ENCODE measurements at regions not wholly inside any gene's neighbourhood (a gene's known extent, or its start where the extent isn't known, plus 50 kb on each side); places are given as distances from the start of the nearest gene placed in this dataset.

DNA sequence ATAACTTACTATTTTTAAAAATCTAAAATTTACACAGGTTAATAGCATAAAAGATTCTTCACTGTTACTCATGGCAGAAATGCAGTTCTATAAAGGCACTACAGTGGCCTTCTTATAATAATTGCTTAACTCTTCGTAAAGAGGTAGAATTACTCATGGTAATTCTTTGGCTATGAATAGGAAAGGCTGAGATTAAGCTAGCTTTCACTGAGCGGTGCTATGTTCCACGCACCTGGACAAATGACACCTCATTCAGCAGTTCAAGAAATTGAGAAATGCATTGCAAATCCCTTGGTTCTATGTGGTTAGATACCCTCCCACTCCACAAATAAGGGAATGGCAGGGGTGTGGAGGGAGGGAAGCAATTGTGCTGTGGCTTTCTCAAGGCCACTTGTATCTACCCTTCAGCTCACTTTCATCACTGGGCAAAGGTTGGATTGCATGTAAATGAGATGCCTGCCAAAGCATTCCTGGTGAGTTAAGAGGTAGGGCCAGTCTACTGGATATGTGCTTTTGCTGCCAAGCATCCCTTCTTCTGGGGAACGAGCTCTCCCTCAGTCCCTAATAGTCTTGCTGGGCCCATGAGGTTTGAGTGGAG, 210.9 kb downstream of the TEX36 start:
- no peak overlapping the region for H3K4me3 ChIP-seq (replicated peaks in 1 of 2; ENCODE audit: low read depth in 2 of 2, low read length in 2 of 2)
- DNase-seq (ENCODE audit: low read depth in 2 of 2) = no peak
- no peak for TF ChIP-seq CTCF (IDR thresholded peaks at IDR 0.05; ENCODE audit: low read depth, low read length)

DNA sequence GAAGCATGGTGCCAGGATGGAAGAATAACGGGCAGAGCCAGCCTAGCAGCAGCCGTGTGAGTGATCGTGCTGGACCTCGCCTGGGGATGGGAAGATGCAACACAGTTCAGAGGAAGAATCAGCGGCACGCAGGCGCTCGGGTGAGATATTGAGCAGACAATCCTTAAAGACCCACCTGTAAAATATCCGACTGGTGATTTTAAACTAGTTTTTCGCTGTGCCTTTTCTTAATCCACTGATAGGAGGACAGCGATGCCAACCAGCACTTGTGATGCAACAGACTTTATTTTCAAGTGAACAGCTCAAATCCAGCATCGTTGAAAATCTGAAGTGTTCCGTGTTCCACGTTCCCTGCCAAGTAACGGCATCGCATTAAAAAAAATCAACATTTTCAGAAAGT, 214.7 kb downstream of the TEX36 start:
- no peak for TF ChIP-seq CTCF (IDR thresholded peaks at IDR 0.05; ENCODE audit: low read depth, low read length)
- no peak overlapping the region for H3K4me3 ChIP-seq (replicated peaks in 1 of 2; ENCODE audit: low read depth in 2 of 2, low read length in 2 of 2)
- DNase-seq (ENCODE audit: low read depth in 2 of 2) = no peak

GRCh38 chr10:125466685-125467084, 216.3 kb downstream of the TEX36 start:
- DNase-seq (ENCODE audit: low read depth in 2 of 2) = no peak
- TF ChIP-seq CTCF (IDR thresholded peaks at IDR 0.05; ENCODE audit: low read depth, low read length) = no peak
- H3K4me3 ChIP-seq (replicated peaks in 1 of 2; ENCODE audit: low read depth in 2 of 2, low read length in 2 of 2) = no peak overlapping the region

DNA sequence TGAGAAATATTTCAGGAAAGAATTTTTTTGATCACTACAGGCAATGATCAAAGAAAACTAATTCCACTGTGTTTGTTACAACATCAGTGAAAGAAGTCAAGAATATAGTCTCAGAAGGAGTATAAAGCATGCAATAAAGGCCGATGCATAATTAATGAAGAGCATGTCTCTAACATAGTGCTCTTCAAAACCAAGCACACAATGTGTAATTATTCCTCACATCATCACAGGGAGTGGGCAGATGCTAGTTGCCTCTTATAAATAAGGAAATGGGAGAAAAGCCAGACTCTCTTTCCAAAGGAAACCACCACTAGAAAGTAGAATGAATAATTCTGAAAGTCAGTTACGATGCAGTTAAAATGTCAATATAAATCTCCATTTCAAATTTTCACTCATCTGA, 220.1 kb downstream of the TEX36 start:
- no peak overlapping the region for H3K4me3 ChIP-seq (replicated peaks in 1 of 2; ENCODE audit: low read depth in 2 of 2, low read length in 2 of 2)
- no peak for TF ChIP-seq CTCF (IDR thresholded peaks at IDR 0.05; ENCODE audit: low read depth, low read length)
- DNase-seq (ENCODE audit: low read depth in 2 of 2) = no peak

DNA sequence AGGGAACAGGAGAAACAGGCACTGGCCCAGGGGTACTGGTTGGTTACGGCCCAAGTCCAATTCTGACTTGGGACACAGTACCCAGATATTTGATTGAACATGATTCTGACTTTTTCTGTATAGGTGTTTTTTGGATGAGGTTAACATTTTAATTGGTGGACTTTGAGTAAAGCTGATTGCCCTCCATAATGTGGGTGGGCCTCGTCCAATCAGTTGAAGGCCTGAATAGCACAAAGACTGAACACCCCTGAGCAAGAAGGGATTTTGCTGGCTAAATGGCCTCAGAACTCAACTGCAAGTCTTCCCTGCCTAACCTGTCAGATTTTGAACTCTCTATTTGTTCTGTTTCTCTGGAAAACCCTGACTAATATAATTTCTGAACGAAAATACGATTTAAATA, 222.6 kb downstream of the TEX36 start:
- TF ChIP-seq CTCF (IDR thresholded peaks at IDR 0.05; ENCODE audit: low read depth, low read length) = no peak
- DNase-seq (ENCODE audit: low read depth in 2 of 2) = no peak
- H3K4me3 ChIP-seq (replicated peaks in 1 of 2; ENCODE audit: low read depth in 2 of 2, low read length in 2 of 2) = no peak overlapping the region

GRCh38 chr10:125457406-125457805, 225.6 kb downstream of the TEX36 start:
- TF ChIP-seq CTCF (IDR thresholded peaks at IDR 0.05; ENCODE audit: low read depth, low read length) = no peak
- DNase-seq (ENCODE audit: low read depth in 2 of 2) = no peak
- no peak overlapping the region for H3K4me3 ChIP-seq (replicated peaks in 1 of 2; ENCODE audit: low read depth in 2 of 2, low read length in 2 of 2)

- no peak for TF ChIP-seq CTCF (IDR thresholded peaks at IDR 0.05; ENCODE audit: low read depth, low read length)
- H3K4me3 ChIP-seq (replicated peaks in 1 of 2; ENCODE audit: low read depth in 2 of 2, low read length in 2 of 2) = no peak overlapping the region
- DNase-seq (ENCODE audit: low read depth in 2 of 2) = no peak
Observed at GRCh38 chr10:125455855-125456254, 227.1 kb downstream of the TEX36 start.

Measured in cardiac fibroblast (primary cell).